ENCODE measurements at regions not wholly inside any gene's neighbourhood (a gene's known extent, or its start where the extent isn't known, plus 50 kb on each side); places are given as distances from the start of the nearest gene placed in this dataset.
"Not testable (repeated sequence)": the region's sequence is repeated elsewhere in the genome, so short reads cannot be mapped to it uniquely, and the experiment has no call there.

DNA sequence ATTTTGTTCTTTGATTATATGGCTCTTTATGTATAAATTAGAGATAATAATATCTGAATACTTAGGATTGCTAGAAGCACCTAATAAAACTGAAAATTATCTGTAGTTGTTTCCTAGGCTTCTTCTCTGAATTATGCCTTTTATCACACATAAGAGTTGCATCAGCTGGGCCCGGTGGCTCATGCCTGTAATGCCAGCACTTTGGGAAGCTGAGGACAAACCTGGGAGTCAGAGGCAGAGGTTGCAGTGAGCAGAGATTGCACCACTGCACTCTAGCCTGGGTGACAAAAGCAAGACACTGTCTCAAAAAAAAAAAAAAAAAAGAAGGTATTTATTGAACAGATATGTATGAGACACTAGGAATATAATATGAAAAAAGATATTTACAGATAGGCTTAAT, 773.5 kb upstream of the AGA start:
- FAIRE-seq (no peak), DNase-seq (ENCODE audit: extremely low spot score, insufficient read length, low read depth) (no peak)

DNA sequence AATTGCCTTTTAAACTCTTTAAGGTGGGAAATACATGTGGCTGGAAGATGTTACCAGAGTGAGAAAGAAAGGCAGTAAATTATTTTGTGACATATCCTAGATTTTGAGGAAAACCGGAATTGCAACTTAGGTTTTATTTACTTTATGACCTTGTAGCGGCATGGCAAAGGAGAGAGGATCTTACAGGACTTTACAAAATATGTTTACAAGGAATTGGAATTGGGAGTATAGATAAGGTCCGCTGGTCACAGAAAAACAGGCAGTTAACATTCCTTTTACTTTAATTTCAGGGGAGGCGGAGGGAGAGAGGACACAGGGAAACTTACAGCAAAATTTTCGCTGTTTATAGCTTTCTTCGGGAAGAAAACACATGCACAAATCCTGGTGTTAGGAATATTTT, 784.2 kb upstream of the AGA start:
- DNase-seq (ENCODE audit: extremely low spot score, insufficient read length, low read depth); FAIRE-seq: not testable (repeated sequence)

DNA sequence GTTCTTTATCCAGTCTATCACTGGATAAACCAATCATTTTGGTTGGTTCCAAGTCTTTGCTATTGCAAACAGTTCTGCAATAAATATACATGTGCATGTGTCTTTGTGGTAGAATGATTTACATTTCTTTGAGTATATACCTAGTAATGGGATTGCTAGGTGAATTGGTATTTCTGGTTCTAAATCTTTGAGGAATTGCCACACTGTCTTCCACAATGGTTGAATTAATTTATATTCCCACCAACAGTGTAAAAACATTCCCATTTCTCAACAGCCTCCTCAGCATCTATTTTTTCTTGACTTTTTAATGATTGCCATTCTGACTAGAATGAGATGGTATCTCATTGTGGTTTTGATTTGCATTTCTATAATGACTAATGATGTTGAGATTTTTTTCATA, 791.7 kb upstream of the AGA start:
- FAIRE-seq, result no peak

DNA sequence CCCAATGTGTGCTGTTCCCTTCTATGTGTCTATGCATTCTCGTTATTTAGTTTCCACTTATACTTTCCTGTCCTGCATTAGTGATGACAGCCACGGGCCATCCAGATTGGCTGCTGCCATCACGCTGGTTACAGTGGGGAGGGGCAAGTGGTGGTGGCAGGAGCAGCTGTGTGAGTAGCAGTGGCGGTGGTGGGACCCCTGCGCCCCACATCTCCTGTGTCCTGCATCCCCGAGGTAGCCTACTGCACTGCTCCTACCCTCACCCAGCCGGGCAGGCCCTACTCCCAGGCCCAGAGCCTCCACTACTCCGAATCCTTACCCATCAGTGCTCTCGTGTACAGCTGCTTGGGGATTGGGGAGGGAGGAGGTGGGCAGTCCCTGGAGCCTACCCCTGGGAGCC, 798.7 kb upstream of the AGA start:
- FAIRE-seq, result no peak
- no peak for DNase-seq (ENCODE audit: extremely low spot score, insufficient read length, low read depth)

More for the DNA sequence above, 791.7 kb upstream of the AGA start:
- no peak for DNase-seq (ENCODE audit: extremely low spot score, insufficient read length, low read depth)

DNA sequence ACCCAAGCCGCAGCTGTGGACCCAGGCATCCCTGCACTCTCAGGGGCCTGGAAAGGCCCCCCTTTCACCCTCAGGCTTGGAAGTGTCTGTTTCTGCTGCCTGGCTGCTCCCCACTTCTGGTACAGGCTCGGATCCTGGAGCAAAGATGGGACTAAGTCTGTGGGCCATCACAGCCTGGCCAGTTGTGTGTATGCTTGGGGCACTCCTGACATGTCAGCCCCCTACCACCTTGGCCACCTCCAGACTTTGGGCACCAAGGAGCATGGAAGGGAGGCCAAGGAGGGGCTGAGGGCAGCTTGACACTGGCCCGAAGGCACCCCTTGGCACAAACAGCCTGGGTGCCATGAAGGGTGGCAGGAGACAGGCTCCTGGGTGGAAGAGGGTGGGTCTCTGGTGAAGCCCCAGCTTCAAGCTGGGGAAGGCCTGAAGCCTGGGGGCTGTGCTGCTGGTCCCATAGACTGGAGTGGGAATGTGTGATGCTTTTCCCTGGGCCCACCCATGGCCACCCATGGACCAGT, 799.4 kb upstream of the AGA start:
- DNase-seq (ENCODE audit: extremely low spot score, insufficient read length, low read depth) (no peak), FAIRE-seq (no peak)

DNA sequence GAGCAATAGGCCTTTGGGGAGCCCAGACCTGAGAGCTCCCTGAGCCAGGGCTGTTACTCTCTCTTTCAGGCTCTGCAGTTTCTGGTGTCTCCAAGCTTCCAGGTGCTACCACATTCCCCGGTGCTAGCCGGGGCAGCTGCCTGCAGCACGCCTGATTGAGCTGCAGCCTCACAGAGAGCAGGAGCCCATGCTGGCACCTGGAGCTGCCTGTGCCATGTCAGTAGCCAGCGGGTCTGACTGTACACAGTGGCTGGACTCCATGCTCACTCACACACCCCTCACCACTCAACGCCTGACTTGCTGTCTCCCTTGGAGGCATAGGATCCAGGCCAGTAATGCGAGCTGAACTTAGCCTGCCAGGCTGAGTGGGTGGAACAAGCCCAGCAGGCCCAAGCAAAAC, 800.4 kb upstream of the AGA start:
- FAIRE-seq (no peak), DNase-seq (ENCODE audit: extremely low spot score, insufficient read length, low read depth) (no peak)

DNA sequence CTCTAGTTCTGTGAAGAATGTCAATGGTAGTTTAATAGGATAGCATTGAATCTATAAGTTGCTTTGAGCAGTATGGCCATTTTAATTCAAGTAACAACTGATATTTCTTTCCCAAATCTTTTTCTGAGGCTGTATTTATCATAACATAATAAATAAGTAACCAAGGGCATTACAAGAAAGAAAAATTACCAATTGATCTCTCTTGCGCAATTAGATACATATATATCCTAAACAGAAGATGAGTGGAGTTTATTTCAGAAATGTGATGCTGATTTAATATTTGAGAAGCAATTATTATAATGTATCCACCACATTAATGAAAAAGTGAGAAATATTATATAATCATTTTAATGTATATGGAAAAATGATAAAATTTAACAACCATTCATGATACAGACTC, 802.5 kb upstream of the AGA start:
- DNase-seq (ENCODE audit: extremely low spot score, insufficient read length, low read depth) (no peak), FAIRE-seq (no peak)

DNA sequence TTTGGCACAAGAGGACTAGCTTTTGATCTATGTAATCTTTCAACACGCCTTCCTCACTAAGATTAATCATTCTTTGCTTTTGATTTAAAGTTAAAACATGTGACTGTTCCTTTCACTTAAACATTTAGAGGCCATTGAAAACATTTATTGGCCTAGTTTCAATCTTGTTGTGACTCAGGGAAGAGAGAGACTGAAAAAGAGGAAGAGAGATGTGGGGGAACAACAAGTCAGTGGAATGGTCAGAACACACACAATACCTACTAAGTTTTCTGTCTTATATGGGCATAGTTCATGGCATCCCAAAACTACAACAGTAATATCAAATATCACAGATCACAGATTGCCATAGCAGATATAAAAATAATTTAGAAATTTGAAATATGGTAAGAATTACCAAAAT, 812.9 kb upstream of the AGA start:
- FAIRE-seq, result no peak
- no peak for DNase-seq (ENCODE audit: extremely low spot score, insufficient read length, low read depth)

DNA sequence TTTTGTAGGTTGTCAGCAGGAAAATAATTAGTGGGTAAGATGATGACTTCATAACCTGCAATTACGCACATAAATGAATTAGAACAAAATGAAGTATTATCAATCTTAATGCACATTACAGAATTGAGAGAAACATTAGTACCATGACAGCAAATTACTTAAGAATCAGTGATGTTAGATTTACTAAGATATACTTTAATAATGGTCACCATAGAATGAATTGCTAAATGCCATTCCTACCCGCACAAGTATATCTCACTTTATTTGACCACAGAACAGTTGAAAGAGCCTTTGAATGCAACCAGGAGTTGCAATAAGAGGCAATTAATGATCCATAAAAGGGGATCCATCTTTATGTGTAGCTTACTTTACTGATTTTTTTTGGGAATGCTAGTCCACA, 816.4 kb upstream of the AGA start:
- FAIRE-seq (no peak), DNase-seq (ENCODE audit: extremely low spot score, insufficient read length, low read depth) (no peak)

DNA sequence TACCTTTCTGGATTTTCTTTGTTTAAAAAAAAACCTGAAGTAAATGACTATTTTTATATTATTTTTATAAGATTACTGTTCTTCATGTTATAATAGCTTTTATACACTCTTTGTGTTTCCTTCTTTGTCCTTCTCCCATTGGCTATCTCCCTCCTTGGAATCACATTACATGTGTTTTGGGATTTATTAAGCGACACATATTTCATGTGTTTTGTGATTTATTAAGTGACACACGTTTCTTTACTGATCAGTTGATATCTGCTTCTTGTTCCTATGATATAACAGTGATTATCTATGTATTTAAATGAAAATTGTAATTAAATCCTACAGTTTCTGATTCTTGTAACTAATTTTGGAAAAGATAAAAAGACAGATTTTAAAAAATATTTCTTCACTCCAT, 817.3 kb upstream of the AGA start:
- FAIRE-seq (no peak), DNase-seq (ENCODE audit: extremely low spot score, insufficient read length, low read depth) (no peak)

DNA sequence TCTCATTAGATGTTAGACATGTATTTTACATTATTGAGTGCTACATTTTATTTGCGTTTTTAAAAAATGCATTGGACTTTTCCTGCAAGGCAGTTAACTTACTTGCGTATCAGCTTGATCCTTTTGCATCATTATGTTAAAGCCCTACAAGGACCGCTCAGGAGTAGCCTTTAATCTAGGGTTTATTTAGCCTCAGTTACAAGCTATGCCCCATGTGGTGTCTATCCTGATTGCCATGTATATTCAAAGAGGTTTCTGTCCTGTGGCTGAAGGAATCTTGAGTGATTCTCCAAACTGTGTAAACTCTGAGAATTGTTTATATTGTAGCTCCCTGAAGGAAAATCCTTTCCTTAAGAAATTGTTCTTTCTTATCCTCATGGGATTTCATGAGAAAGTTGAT, 821.8 kb upstream of the AGA start:
- DNase-seq (ENCODE audit: extremely low spot score, insufficient read length, low read depth) (no peak), FAIRE-seq (no peak)

DNA sequence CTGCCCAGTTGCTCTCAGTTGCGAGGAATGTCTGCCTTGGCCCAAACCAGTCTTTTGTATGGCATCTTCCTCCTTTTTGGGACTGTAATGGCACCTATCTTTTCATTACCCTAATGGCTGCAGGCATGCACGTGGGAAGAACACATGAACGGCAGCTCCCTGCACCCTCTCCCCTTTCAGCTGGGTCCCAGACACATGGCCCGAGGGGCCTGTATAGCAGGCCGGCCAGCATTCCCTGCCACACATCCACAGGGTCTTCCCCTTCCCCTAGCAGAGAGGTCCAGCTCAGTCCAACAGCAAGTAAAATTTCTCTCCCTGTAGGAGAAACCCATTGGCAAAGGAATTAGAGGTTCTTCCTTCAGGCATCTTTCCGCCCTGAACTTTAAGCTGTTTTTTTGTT, 829.1 kb upstream of the AGA start:
- DNase-seq (ENCODE audit: extremely low spot score, insufficient read length, low read depth) (no peak), FAIRE-seq (no peak)

DNA sequence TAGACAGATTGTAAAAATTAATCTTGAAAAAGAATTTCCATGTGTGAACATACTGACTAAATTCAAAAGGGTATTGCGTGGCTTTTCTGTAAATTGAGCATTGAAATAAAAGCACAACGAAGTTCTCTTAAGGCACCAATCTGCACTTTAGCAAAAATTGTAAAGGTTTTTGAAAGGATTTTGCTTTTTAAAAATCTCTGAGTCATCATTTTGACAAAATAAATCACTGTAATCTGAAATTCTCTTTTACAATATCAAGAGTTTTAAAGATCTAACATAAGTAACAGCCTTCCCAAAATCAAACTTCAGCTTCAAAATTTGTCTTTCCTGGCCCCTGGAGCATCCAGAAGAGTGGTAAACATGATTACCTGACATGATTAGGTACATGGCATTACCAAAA, 830.9 kb upstream of the AGA start:
- DNase-seq (ENCODE audit: extremely low spot score, insufficient read length, low read depth), result no peak
- no peak for FAIRE-seq

DNA sequence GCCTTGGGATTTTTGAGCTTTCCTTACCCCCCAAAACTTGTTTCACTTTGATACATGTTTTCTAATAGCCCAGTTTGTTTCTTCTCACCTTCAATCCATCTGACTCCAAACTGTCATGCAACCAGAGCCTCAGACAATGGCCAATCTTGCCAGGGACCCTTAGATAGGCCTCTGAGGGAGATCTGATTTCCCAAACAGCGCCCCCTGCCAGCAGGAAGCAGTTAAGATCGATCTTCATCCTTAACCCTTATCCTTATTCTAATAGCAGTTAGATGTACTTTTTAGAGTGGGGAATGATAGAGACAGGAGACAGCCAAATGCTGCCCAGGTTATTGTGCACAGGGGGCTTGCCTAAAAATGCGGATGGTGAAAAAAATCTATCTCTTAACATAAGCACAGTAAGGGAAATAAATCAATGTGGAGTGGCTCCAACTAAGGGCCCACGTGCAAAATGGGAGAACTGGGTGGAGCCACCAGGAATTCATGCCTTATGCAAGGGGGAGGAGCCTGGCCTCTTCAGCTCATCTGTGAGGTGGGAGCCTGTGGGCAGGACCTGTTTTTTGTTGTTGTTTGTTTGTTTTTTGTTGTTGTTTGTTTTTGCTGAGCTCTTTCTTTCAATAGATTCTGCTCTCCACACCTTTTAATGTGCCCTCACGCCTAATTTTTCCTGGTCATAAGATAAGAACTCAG, 833.6 kb upstream of the AGA start:
- FAIRE-seq (no peak), DNase-seq (ENCODE audit: extremely low spot score, insufficient read length, low read depth) (no peak)

DNA sequence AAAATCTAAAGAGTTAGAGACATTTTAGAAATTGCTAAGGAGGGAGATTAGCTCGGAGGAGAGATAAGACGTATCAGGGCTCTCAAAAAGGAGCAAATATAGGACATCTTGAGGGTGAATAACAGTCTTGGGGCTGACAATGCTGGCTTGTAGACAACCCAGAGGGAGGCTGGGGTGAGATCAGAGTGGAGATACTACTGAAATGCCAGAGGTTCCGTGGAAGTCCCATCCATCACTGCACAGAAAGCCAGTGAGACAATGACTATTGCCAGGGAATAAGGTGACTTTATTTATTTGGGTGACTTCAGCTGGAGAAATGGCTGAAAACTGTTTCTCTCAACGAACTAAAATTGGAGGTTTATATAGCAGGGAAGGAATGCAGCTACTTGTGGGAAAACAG, 838.1 kb upstream of the AGA start:
- FAIRE-seq, result no peak
- no peak for DNase-seq (ENCODE audit: extremely low spot score, insufficient read length, low read depth)

DNA sequence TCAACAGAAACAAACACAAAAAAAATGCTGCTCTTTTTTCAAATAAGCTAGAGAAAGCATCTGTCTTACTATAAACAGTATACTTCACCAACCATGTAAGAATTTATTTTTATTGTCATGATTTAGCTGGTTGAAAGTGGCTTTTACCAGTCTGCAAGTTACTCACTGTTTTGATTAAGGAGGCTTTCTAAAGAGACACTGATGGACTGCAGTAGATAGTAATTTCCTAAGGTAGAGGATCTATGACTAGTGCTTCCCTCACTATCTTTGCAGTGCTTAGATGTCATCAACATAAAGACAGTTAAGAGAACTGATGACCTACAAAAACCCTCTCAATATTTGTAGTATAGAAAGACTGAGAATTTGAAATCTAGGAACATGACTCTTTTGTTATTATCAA, 846.2 kb upstream of the AGA start:
- no peak for FAIRE-seq
- no peak for DNase-seq (ENCODE audit: extremely low spot score, insufficient read length, low read depth)

DNA sequence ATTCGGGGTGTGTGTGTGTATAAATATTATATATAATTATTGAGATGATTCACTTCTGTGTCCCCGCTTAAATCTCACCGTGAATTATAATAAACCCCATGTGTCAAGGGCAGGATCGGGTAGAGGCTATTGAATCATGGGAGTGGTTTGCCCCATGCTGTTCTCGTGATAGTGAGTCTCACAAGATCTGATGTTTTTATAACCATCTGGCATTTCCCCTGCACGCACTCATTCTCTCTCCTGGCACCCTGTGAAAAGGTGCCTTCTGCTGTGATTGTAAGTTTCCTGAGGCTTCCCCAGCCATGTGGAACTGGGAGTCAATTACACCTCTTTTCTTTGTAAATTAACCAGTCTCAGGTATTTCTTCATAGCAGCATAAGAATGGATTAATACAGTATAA, 851.4 kb upstream of the AGA start:
- DNase-seq (ENCODE audit: extremely low spot score, insufficient read length, low read depth), result no peak
- FAIRE-seq, result no peak

DNA sequence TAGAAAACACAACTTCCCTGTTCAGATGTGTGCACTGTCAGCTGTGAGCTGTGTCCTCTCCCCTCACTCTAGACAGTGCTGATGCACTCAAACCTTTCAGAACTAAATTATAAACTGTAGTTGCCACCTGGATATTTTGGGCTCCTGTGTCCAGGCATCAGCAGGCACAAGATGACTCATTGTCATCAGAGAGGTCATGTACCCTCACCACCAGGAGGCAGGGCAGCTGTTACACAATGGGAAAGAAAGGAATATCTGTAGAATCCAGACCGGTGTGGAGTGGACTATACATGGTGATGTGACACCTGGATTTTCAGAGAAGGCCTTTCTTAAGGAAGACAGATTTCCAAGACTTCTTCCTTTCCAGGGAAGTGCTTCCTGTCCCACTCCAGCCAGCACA, 854.4 kb upstream of the AGA start:
- DNase-seq (ENCODE audit: extremely low spot score, insufficient read length, low read depth) (no peak), FAIRE-seq (no peak)

DNA sequence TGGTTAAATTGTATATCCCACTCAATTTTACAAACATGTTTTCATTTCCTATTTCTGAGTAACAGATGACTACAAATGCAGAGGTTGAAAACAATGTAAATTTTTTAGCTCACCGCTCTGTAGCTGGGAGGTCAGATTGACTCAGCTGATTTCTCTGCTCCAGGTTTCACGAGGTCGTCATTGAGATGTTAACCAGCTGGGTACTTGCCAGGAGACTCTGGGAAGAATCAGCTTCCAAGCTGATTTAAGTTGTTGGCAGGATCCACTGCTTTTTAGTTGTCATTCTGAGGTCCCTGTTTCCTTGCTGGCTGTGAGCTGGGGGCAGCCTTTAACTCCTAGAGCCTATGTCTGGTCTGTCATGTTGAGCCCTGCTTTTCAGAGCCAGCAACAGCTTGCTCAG, 864.3 kb upstream of the AGA start:
- DNase-seq (ENCODE audit: extremely low spot score, insufficient read length, low read depth), result no peak
- no peak for FAIRE-seq

DNA sequence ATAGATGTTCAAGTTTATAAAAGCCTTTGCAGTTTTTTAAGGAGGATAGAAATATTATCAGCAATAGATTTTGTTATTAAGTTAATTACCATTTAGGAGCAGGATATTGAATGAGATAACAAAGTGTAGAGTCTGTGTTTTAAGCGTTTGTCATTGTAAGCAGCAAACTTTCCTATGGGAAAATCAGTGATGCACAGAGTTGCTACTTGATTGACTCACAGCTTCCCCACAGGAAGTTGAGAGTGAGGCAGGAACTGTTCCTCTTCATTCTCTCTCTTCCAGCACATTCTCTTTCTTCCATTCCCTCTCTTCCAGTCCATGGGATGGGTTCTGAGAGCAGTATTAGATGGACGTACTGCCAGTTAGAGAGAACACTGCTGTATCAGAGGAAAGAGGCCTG, 867.7 kb upstream of the AGA start:
- FAIRE-seq, result no peak

DNA sequence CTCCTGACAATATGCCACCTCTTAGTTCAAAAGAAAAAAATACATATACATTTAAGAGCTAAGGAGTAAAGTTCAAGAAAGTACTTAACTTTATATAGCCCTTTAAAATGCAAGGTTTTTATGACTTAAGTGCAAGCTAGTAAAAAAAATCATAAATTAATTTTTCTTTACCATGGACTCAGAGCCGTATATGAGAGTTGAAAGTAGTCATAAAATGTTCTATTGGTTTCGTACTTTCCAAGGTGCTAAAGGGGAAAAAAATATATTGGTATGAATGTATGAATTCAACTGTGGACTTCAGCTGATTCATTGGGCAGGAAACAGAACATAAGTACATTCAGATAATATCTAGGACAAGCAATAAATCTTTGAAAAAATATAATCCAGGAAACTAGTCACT, 869.8 kb upstream of the AGA start:
- DNase-seq (ENCODE audit: extremely low spot score, insufficient read length, low read depth) (no peak), FAIRE-seq (no peak)

More for the DNA sequence above, 867.7 kb upstream of the AGA start:
- no peak for DNase-seq (ENCODE audit: extremely low spot score, insufficient read length, low read depth)

DNA sequence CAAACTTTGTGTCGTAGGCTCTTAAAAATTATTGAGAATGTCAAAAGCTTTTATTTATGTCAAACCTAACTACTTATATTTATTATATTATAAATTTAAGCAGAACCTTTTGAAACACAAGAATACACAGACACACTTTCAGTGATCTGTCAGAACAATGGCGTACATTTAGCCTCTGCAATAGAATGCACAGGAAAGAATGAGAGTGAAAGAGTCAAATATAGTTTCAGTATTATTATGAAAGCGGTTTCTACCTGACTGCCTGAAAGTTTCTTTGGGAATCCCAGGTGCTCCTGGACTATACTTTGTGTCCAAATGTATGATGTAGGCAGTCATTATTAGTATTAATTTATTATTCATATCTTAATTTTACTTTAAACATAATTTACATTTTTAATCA, 872.0 kb upstream of the AGA start:
- DNase-seq (ENCODE audit: extremely low spot score, insufficient read length, low read depth), result no peak
- FAIRE-seq, result no peak
